HepG2 (cell line): ENCODE measurements at regions not wholly inside any gene's neighbourhood (a gene's known extent, or its start where the extent isn't known, plus 50 kb on each side); places are given as distances from the start of the nearest gene placed in this dataset.

Experiments used
- ATAC-seq: fragments of 200-7000 bp; cut with Tn5 transposase; 3 replicates; pipeline ENCODE4 v1.9.1; 2020; ENCODE audit warnings: mild to moderate bottlenecking, moderate library complexity
- BruUV-seq: library from RNA; stranded (reverse); fragments of 400-500 nt; replicated peaks from 2 replicates; lab custom pipeline; 2021; lab: Mats Ljungman, UMichigan
- CTCF ChIA-PET: fragments of 300-600 bp; formaldehyde crosslinking; extraction: SDS; loops from one replicate; lab custom pipeline; 2021; ENCODE audit warnings: low total read pairs, inconsistent platforms, low intra/inter-chr PET ratio; lab: Yijun Ruan, JAX
- POLR2A ChIA-PET: fragments of 350-600 bp; sonication (Branson Sonifier 250); formaldehyde crosslinking; loops from one replicate; lab custom pipeline; 2020; ENCODE audit warnings: antibody characterized with exemption, inconsistent platforms; lab: Yijun Ruan, JAX
- DNase-seq: peaks from one replicate; pipeline ENCODE4 v3.0.0-alpha.2; 2015; ENCODE audit warnings: low spot score
- FAIRE-seq: peaks from 3 replicates; lab custom pipeline; 2011; peaks lifted over from hg19 to GRCh38; lab: Jason Lieb, UNC
- H2AFZ ChIP-seq: one replicate; pipeline ENCODE4 v1.6.1; 2011; ENCODE audit warnings: low read length, inconsistent platforms
- H3K27ac ChIP-seq: fragments of 300-600 bp; 3 replicates; pipeline ENCODE4 v1.8.0; 2011; ENCODE audit warnings: mixed run types, mild to moderate bottlenecking, mixed read lengths, low read length, inconsistent platforms; ENCODE audit not compliant: insufficient read depth; ENCODE audit errors: extremely low read length
- H3K27me3 ChIP-seq, 2 experiments: fragments of 200-600 bp in 1 of 2; 2 replicates in 1 of 2; 3 replicates in 1 of 2; pipeline versions ENCODE4 v1.6.0 to v1.8.0; 2011; ENCODE audit warnings: low read length in 2 of 2, mild to moderate bottlenecking in 2 of 2, moderate library complexity in 2 of 2, inconsistent platforms in 1 of 2; ENCODE audit not compliant: insufficient read depth in 2 of 2, control insufficient read depth in 1 of 2
- H3K36me3 ChIP-seq, 2 experiments: fragments of 200-600 bp in 1 of 2; replicated peaks in 1 of 2; 2 replicates in 1 of 2; 3 replicates in 1 of 2; pipeline versions ENCODE4 v1.5.1 to v1.8.0; 2011; ENCODE audit warnings: low read length in 2 of 2, inconsistent platforms in 1 of 2; ENCODE audit not compliant: insufficient read depth in 2 of 2, control insufficient read depth in 1 of 2
- H3K4me1 ChIP-seq: 2 replicates; pipeline ENCODE4 v1.5.1; 2012; ENCODE audit warnings: low read length, inconsistent platforms; ENCODE audit not compliant: insufficient read depth
- H3K4me2 ChIP-seq: 2 replicates; pipeline ENCODE4 v1.6.0; 2011; ENCODE audit warnings: low read depth, low read length, inconsistent platforms
- H3K4me3 ChIP-seq, 3 experiments: fragments of 200-600 bp in 1 of 3; sonication (generic), shearing (Covaris generic) in 1 of 3; replicated peaks in 1 of 3; 2 replicates each; pipeline ENCODE4 v1.5.1; 2011 to 2016; ENCODE audit warnings: low read length in 3 of 3, inconsistent platforms in 2 of 3, low read depth in 2 of 3, mild to moderate bottlenecking in 2 of 3, control low read depth in 1 of 3, mixed read lengths in 1 of 3; ENCODE audit not compliant: insufficient read depth in 1 of 3
- H3K79me2 ChIP-seq: one replicate; pipeline ENCODE4 v1.6.1; 2011; ENCODE audit warnings: low read length, inconsistent platforms; ENCODE audit not compliant: insufficient read depth
- H3K9ac ChIP-seq: 2 replicates; pipeline ENCODE4 v1.6.0; 2011; ENCODE audit warnings: mild to moderate bottlenecking, low read depth, low read length, inconsistent platforms; ENCODE audit not compliant: insufficient read depth
- H3K9me3 ChIP-seq: 2 replicates; pipeline ENCODE4 v1.5.1; 2012; ENCODE audit warnings: mild to moderate bottlenecking, low read length
- H4K20me1 ChIP-seq: 2 replicates; pipeline ENCODE4 v1.6.0; 2011; ENCODE audit warnings: inconsistent platforms, mild to moderate bottlenecking, low read length, moderate library complexity; ENCODE audit not compliant: insufficient read depth
- DMAP1 ChIP-seq: IDR thresholded peaks from 2 replicates; pipeline ENCODE4 v1.6.1; 2016
- GLMP ChIP-seq: sonication (generic); formaldehyde crosslinking; IDR thresholded peaks from 2 replicates; pipeline ENCODE4 v1.9.0; 2021; ENCODE audit warnings: missing genetic modification reagents, mild to moderate bottlenecking, borderline replicate concordance
- HINFP ChIP-seq: sonication (generic); formaldehyde crosslinking; IDR thresholded peaks from 2 replicates; pipeline ENCODE4 v1.4.0; 2020; ENCODE audit warnings: low read depth, mild to moderate bottlenecking, missing genetic modification reagents
- NCOA1 ChIP-seq: sonication (generic); formaldehyde crosslinking; IDR thresholded peaks from 2 replicates; pipeline ENCODE4 v1.9.0; 2021; ENCODE audit warnings: missing genetic modification reagents
- NPAS2 ChIP-seq: sonication (generic); formaldehyde crosslinking; IDR thresholded peaks from 2 replicates; pipeline ENCODE4 v1.8.0; 2022; ENCODE audit warnings: mild to moderate bottlenecking, missing genetic modification reagents, borderline replicate concordance
- RFXAP ChIP-seq: sonication (generic); formaldehyde crosslinking; IDR thresholded peaks from 2 replicates; pipeline ENCODE4 v1.4.0; 2020; ENCODE audit warnings: missing genetic modification reagents, borderline replicate concordance
- ZBTB4 ChIP-seq: sonication (generic); formaldehyde crosslinking; IDR thresholded peaks from 2 replicates; pipeline ENCODE4 v1.4.0; 2020; ENCODE audit warnings: missing genetic modification reagents, mild to moderate bottlenecking, borderline replicate concordance
- ZBTB43 ChIP-seq: sonication (generic); formaldehyde crosslinking; conservative IDR thresholded peaks from 2 replicates; pipeline ENCODE4 v1.4.0; 2020; ENCODE audit warnings: missing genetic modification reagents
- WGBS: methylation state at CpG from one replicate; pipeline ENCODE4 v1.1.6; 2017; ENCODE audit warnings: low lambda C conversion rate; 5-methylcytosine and 5-hydroxymethylcytosine counted together
- in situ Hi-C: cut with HindIII; loops from 2 replicates; pipeline ENCODE4 v1.10.0; 2017; ENCODE audit warnings: low pct_unique_long_range_greater_than_20kb; ENCODE audit not compliant: extremely low pct_ligation_motif_present
- intact Hi-C: fragments of 100-400 bp; cut with micrococcal nuclease; formaldehyde crosslinking; loops from one replicate; pipeline ENCODE4 v1.10.0; 2022; ENCODE audit not compliant: unreplicated experiment

GRCh38 chr12:58651850-58652249 is 268.5 kb downstream of the LRIG3 start (continued):
- TF ChIP-seq HINFP (CRISPR knock-in tag) = no peak
- no peak for TF ChIP-seq RFXAP (CRISPR knock-in tag)
- no peak for TF ChIP-seq GLMP (CRISPR knock-in tag)

- intact Hi-C loops = no loop called here
- no peak for ATAC-seq
- no peak for FAIRE-seq
Observed at GRCh38 chr12:58654021-58654420, 266.3 kb downstream of the LRIG3 start.

More at GRCh38 chr12:58654021-58654420, 266.3 kb downstream of the LRIG3 start:
- no peaks in the 10 kb centered on the region for H3K27me3 ChIP-seq
- TF ChIP-seq ZBTB43 = no peak
- no peak for TF ChIP-seq NCOA1 (CRISPR knock-in tag)
- no peak for TF ChIP-seq ZBTB4 (CRISPR knock-in tag)
- TF ChIP-seq NPAS2 (CRISPR knock-in tag) = no peak
- no peak for TF ChIP-seq DMAP1 (CRISPR knock-in tag)
- ChIA-PET POLR2A (no interaction called here), CTCF (no interaction called here)
- H3K9me3 ChIP-seq = peaks cover 21% of the 10 kb centered on the region
- H3K4me2 ChIP-seq = no peak overlapping the region
- H3K9ac ChIP-seq = no peak overlapping the region
- BruUV-seq = no TSS peak
- in situ Hi-C loops = no loop called here
- H3K27ac ChIP-seq = no peak overlapping the region
- no peaks in the 10 kb centered on the region for H3K36me3 ChIP-seq
- H3K4me3 ChIP-seq = no peak overlapping the region
- H3K79me2 ChIP-seq = no peaks in the 10 kb centered on the region
- H3K4me1 ChIP-seq = no peaks in the 10 kb centered on the region
- WGBS = 0% methylated on average over 2 of the region's 2 CpGs
- H2AFZ ChIP-seq = no peak overlapping the region
- no peak for DNase-seq
- H4K20me1 ChIP-seq = no peaks in the 10 kb centered on the region
